GM12891 (cell line): ENCODE measurements at regions not wholly inside any gene's neighbourhood (a gene's known extent, or its start where the extent isn't known, plus 50 kb on each side); places are given as distances from the start of the nearest gene placed in this dataset.

Source experiments
- PAX5 ChIP-seq: IDR thresholded peaks from 2 replicates; pipeline ENCODE4 v1.6.1; 2011; ENCODE audit warnings: low read length, moderate library complexity, mild to moderate bottlenecking; ENCODE audit not compliant: insufficient read depth, severe bottlenecking
- POLR2A ChIP-seq: IDR thresholded peaks from 2 replicates; pipeline ENCODE4 v1.6.1; 2011; ENCODE audit warnings: low read depth, low read length, control low read depth
- POLR2AphosphoS5 ChIP-seq: IDR thresholded peaks from 2 replicates; pipeline ENCODE4 v1.6.1; 2011; ENCODE audit warnings: low read depth, low read length, control low read depth
- POU2F2 ChIP-seq: IDR thresholded peaks from 2 replicates; pipeline ENCODE4 v1.6.1; 2011; ENCODE audit warnings: low read depth, mild to moderate bottlenecking, control low read depth, low read length, moderate library complexity
- SPI1 ChIP-seq: IDR thresholded peaks from 2 replicates; pipeline ENCODE4 v1.6.1; 2011; ENCODE audit warnings: low read depth, low read length, control low read depth
- TAF1 ChIP-seq: IDR thresholded peaks from 2 replicates; pipeline ENCODE4 v1.6.1; 2011; ENCODE audit warnings: low read depth, low read length, control low read depth

GRCh38 chr12:33562401-33562800 is 122.8 kb upstream of the SYT10 start:
- TF ChIP-seq TAF1: no peak
- no peak for TF ChIP-seq POLR2A
- no peak for TF ChIP-seq POLR2AphosphoS5
- no peak for TF ChIP-seq SPI1
- no peak for TF ChIP-seq POU2F2
- no peak for TF ChIP-seq PAX5
